Mammary epithelial cell (primary cell): ENCODE measurements at regions not wholly inside any gene's neighbourhood (a gene's known extent, or its start where the extent isn't known, plus 50 kb on each side); places are given as distances from the start of the nearest gene placed in this dataset.
"Not testable (repeated sequence)": the region's sequence is repeated elsewhere in the genome, so short reads cannot be mapped to it uniquely, and the experiment has no call there.

ENCODE experiments used
- CTCF ChIP-seq, 2 donors: IDR thresholded peaks in 1 of 2; conservative IDR thresholded peaks in 1 of 2; 2 replicates each; pipeline ENCODE4 v1.5.1; 2011 to 2012; ENCODE audit warnings: inconsistent platforms in 2 of 2, low read length in 2 of 2, mild to moderate bottlenecking in 2 of 2, control low read depth in 1 of 2, low read depth in 1 of 2; ENCODE audit not compliant: insufficient read depth in 1 of 2; ENCODE audit errors: extremely low read depth in 1 of 2
- EZH2 ChIP-seq: IDR thresholded peaks from 2 replicates; pipeline ENCODE4 v1.6.1; 2012; ENCODE audit warnings: low read length, inconsistent platforms, borderline replicate concordance

GRCh38 chr2:90324672-90325071, 1633.2 kb downstream of the RPIA start:
- not testable (repeated sequence) for TF ChIP-seq CTCF (conservative IDR thresholded peaks at IDR 0.05 in 1 of 2, IDR thresholded peaks at IDR 0.05 in 1 of 2; ENCODE audit: extremely low read depth in 1 of 2, insufficient read depth in 1 of 2, low read depth in 1 of 2, low read length in 2 of 2); EZH2
